HG03442 (cell line): ENCODE measurements at regions not wholly inside any gene's neighbourhood (a gene's known extent, or its start where the extent isn't known, plus 50 kb on each side); places are given as distances from the start of the nearest gene placed in this dataset.

Experiments
- ATAC-seq: cut with Tn5 transposase; IDR thresholded peaks from one replicate; pipeline ENCODE4 v1.9.1; 2021; ENCODE audit warnings: mild to moderate bottlenecking, moderate library complexity; ENCODE audit not compliant: unreplicated experiment

DNA sequence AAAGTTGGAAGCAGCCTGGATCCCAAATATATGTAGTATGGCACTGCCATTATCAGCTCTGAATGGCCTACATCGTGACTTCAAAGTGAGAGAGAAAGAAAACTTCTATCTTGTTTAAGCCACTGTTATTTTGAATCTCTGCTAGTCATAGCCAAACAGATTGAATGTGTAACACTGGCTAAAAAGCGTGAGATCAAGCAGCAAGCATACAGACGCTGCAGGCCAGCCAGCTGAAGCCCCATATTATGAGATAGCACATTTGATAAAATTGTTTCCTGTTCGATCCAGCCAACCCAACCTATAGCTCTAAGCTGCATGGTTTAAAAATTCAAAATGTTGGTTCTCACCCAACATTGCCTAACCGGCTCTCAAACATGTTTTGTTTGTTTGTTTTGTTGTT is 95.0 kb downstream of the DUSP6 start:
- ATAC-seq: no peak

DNA sequence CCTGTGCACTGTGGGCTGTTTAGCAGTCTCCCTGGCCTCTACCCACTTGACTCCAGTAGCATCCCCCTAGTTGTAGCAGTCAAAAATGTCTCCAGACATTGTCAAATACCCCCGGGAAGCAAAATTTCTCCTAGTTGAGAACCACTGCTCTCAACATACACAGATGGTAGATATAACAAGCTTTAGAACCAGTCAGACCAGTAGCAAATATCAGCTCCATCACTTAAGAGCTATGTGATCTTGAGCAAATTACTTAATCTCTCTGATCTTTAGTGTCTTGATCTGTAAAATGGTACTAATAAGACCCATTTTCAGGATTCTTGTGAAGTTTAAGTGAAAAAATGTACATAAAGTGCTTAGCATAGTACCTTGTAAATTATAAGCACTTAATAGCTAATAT is 96.2 kb downstream of the DUSP6 start:
- ATAC-seq: no peak

DNA sequence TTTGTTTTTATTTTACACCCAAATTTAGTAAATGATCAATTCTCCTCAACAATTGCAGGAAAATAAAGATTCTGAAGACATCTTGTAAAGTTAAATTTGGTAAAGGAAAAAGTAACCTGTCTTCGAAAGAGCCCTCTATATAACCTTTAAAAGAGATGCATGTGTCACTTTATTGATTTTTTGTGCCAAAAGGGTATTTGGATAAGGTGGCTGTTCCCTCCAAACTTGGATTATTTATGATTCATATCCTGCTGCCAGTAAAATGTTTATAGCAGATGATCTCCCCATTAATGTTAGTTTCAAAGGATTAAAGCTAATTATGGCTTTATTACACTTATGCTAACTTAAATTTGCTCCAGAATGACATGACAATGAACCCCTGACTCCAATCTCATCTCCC is 98.8 kb downstream of the DUSP6 start:
- no peak for ATAC-seq

DNA sequence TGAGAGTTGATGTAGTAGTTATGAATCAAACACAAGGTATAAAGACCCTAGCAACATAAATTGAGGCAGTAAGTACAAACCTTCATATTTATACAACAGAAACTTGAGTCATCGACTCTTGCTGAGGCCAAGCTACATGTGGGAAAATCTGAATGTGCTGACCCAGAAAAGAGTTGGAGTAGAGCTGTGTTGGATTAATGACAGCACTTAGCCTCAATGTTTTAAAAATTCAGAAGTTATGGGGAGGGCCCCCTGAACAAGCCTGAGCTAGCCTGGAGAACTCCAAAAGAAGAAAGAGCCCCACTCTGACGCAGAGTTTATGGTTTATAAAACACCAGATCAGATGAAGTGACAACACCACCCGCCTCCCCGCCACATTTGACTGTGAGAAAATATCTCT is 100.0 kb downstream of the DUSP6 start:
- ATAC-seq: no peak

DNA sequence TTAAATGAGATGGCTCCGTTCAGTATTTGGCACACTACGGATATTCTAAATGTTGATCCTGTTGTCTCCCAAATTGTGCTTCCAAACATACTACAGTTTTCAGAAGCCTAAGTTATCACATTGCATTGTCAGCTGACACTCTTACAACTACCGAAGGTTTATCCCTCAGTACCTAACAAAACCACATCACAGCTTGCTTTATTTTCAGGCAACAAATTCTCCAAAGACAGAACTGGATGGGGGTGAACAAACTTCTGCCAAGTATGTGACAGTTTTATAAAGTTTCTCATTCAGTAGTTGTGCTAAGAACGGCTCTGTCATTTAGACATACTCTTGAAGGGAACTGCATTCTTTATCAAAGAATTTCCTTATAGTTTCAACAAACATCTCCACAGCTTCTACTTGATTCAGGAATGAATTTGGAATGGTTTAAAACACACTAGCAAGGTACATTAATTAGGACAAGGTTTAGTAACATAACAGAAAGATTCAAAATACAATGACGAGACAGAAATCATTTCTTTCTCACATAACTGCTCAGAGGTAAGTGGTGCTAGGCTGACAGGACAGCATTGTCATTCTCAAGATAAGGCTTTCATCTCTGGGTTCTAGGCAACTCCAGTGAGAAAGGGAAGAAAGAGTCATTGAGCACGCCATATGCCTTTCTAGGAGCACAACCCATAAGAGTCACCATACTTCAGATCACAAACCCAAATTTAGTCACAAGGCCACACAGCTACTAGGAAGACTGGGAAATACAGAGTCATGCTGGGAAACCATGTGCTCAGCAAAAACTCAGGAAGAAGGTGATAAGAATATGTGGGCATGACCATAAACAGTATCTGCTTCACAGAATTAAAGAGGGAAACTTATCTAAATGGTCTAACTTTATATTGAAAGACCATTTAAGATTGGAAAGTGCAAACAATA is 100.7 kb downstream of the DUSP6 start:
- no peak for ATAC-seq

DNA sequence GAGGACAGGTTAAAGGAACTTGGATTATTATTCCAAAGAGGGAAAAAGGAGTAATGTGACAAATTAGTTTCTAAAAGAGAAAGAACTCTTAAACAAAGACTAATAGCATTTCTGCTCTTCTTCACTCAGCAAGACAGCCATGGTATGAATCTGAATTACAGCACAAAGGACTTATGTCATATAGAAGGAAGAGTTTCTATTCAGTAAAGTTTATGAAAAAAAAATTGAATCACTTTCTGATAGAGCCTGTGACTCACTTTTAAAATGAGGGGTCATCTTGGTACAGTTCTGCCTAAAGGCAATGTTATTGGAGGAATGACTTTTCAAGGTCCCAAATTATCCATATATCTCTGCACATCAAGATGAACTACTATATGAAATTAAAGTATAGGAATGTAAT is 101.7 kb downstream of the DUSP6 start:
- no peak for ATAC-seq

DNA sequence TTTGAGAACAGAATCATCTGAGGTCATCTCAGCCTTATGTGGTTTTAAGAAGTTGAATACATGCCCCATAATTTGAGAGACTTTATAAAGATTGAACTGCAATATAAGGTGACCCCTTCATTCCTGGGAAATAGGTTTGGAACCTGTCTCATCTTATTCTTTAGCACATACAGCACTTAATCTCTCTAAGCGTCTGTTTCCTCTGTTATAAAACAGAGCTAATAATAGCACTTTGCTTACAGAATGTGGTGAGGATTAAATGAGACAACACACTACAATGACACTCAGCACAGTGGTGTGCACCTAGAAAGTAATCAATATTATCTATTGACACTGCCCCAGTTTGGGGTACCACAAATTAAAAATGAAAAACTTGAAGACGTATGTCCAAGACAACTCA is 102.1 kb downstream of the DUSP6 start:
- no peak for ATAC-seq

DNA sequence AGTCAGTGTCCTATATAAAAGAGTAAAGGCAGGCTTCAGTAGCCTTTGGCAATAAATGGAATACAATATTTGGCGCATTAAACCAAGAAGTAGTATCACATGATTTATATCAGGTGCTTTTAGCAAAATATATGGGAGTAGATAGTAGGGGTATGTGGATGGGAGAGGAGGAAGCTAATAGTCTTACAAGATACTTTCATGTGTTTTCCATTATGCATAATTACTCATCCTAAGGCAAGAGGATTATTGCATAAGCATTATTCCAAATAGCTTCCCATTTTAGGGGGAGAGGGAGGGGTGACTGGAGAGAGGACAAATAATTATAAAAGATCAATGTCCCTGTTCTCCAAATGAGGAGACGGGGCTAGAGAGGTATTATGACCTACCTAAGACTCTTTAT is 104.3 kb downstream of the DUSP6 start:
- no peak for ATAC-seq

DNA sequence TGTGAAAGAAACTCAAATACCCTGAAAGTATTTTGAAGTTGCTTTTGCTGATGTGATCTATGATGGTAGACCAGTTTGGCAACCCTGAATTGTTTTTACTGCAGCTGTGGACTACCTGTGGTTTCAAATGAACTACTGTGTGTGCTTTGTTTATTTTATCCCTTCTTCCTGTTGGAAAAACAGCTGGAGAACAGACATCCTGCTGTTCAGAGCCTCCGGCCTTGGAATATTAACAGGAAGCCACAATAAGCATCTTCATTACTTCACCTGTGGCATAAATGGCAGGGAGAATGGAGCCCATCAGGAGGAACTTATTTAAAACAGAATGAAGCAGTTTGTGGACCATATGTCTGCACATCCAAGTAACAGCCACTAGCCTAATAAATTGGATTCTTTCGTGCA is 104.8 kb downstream of the DUSP6 start:
- no peak for ATAC-seq

DNA sequence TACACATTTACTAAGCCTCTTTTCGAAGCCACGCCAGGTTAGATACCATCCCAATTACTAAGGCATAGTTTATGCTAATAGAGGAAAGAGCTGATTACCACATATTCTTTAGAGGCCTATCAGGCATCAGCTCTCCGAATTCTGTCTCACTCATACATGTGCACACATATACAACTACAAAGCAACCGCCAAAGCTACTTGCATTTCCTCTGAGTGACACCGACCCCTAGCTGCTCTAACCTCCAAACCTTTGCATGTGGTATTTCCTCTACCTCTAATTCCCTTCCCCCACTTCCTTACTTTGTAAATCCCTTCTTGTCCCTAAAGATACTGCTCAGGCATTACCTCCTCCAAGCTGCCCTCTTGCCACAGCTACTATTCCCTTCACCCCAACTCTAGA is 107.2 kb downstream of the DUSP6 start:
- ATAC-seq: no peak

DNA sequence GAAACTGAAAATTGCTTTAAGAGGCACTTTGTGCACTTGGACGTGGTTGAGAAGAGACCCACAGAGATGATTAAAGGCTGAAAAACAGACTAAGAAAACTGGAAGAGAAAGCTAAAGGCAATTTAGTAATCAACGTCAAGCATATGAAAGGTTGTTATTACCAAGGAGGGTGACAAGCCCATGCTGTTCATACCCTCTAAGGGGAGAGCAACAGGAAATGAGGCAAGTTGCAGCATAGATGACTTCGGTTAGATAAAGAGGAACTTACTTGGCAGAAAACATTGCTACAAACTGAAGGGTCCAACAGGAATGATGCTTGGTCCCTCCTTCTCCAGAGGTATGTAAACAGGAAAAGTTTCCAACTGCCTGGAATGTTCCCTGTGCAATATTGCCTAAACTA is 107.8 kb downstream of the DUSP6 start:
- ATAC-seq: no peak

DNA sequence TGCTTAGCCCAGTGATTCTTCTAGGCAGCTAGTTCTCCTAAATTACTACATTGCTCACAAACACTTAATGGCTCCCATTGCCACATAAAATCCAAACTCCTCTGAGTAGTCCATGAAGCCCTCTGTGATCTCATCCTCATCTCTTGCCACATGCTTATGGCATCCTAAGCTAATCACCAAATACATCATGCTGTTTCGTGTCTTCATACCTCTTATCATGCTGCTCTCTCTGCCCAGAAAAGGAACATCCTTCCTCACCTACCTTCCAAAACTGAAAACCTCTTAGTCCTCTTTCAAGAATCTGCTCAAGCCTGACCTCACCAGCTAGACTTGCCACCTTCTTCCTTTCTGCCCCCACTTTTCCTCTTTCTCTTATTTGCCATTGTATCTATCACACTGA is 108.5 kb downstream of the DUSP6 start:
- ATAC-seq: no peak

DNA sequence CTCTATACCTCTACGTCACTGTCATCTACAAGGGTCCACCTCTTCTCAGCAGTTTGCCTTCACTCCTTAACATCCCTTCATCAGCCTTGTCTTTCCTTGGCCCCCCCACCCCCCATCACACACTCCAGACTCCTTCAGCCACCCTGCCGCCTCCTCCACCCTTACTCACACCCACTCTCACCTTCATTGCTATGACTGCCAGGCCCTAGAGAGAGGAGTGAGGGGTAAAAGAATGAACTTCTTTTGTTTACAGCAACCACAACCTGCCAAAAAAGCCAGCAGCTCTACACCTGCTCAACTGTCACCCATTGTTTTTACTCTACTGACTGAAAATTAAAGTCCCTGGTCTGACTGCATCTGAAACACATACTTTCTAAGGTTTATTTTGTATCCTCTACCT is 112.8 kb downstream of the DUSP6 start:
- no peak for ATAC-seq

DNA sequence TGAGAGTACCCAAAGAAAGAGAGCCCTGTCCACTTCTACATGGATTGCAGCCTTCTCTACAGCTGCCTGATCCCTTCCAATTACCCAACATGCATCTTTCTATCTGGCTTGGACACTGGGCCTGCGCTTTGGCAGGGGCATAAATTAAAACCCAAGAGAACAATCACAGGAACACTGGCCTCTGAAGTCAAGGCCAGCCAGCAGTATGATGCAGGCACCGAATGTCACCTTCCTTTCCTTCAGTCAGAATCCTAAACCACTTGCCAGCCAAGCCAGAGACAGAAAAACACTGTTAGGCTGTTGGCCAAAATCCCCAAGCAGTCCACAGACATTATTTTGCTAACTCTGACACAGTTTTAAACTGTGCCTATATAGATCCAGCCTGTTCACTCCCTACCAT is 113.7 kb downstream of the DUSP6 start:
- ATAC-seq: no peak

DNA sequence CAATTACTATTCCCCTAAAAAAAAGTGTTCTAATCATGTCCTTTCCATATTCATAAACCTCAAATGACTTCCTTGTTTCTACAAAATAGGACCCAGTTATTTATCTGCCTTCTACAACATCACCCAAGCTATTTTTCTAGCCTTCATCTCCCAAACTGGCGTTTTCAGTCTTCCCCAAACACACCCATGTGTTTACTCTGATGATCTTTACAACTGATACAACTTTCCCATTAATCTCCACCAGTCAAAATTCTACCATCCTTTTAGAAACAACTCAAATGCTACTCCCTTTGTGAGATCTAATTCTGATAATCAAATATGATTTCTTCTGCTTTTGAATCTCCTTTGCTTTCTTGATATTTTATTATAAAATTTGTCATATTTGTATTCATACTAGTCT is 114.5 kb downstream of the DUSP6 start:
- ATAC-seq: no peak

DNA sequence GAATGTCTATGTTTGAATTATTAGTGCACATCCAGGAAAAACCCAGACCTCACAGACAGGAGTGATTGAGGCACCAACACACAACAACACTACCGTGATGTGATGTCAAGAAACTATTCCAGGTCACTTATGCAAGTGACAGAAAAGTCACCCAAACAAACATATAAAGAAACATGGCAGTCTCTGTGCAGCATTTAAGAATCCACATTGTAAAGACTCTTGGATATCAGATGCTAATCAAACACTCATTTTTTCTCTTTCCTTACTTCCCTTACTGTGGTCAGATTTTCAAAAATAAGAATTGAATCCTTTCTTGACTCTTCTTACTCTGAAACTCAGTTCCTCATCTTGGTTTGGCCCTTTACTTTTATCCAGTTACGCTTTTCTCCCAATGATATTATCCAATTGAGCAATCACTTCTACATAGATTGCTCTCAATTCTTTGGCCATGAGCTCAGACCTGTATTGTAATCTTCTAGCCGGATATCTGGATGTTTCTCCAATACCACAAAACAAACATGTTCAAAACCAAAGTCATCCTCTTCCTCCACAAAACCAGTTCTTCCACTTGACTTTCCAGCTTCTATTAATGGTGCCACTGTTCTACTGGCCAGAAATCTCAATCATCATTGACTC is 115.4 kb downstream of the DUSP6 start:
- no peak for ATAC-seq

DNA sequence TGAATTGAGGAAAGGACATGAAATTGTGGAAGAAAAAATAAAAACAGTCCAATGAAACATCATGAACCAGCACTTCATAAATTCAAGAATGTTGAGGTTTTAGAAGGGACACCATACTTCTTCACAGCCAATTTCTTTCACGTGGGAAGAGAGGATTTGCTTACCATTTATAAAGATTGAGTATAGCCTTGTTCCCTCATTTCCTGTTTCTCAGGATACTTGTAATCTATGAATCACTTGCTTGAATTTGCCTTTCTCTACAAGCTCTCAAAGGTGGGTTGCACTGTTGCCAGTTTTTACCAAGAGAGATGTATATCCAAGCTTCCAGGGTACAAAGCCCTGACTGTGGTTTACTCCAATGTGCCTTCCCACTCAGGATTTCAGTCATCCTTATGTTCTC is 116.1 kb downstream of the DUSP6 start:
- ATAC-seq: no peak

DNA sequence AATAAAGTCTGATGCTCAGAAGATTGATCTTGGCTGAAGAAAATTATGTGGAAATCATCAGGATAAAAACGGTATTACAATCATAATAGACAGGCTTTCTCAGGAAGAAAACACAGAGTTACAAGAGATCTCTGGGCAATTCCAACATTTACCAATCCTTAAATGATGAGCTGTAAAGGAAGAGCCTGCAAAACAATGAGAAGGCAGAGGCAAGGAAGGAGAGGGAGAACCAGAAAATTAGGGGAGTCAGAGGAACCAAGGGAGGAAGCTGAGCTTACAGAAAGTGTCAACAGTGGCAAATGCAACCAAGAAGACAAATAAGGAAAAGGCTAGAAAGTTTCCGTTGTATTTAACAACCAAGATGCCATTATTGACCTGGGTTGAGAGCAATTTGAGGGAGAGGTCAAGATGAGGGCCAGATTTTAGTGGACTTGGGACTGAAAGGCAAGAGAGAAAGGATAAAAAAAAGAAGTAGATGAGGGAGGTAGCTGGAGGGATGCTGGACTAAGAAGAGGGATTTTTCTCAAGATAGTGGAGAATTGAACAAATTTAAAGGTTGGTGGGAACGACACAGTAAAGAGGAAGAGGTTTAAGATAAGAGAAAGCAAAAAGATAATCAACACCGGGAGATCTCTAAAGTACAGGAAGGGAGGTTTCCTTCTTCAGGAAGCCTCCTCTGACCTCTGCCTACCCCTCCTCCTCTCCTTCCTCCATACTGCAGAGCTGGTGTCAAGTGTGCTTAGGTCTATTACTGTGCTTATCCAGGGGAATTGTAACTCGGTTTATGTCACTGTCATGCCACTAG is 116.9 kb downstream of the DUSP6 start:
- no peak for ATAC-seq

DNA sequence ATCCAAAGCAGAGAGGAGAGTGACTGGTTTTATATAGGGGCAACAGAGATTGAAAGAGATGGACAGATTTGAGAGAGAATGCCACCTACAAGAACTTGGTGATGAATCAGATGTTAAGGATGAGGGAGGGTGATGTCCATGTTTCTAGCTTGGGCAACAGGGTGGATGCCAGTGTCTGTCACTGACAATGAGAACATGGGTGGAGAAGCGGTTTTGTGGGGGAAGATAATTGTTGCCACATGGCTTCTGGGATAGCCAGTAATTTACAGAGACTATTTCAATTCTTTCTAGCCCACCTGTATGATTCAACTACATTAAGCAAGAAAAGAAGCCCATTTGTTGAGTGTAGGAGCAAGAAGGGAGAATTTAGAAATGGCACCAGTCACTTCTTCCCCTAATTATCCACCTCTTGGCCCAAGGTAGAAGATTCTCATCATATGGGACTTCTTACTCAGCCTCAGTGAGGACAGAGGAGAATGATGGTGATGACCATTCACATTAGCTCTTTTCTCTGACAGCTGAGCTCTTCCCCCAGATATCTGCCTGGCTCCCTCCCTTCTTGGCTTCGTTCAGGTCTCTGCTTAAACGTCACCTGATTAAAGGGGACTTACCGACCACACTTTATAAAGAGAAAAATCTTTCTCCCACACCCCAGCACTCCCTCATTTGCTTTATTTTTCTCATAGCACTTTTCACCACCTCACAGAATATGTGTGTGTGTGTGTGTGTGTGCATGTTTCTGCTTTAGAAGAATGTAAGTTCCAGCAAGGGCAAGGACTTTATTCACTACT is 117.8 kb downstream of the DUSP6 start:
- ATAC-seq: no peak

DNA sequence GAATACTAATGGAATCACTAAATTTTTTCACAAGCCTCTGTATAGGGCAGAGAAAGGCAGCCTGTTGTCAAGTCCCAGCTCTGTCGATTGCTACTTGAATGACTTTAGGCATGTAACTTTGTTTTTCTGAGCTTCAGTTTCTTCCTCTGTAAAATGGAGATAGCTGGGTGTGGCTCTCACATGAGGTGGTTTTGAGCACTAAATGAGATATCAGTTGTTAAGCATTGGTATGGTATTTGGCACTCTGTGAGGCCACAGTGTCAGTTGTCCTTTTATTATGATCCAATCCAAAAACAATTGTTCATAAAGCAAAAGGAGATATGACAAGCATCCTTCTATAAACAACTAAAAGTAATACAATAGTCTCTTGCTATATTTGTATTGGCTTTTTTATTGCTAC is 120.6 kb downstream of the DUSP6 start:
- ATAC-seq: no peak
